CD8-positive, alpha-beta memory T cell (primary cell): ENCODE measurements at regions not wholly inside any gene's neighbourhood (a gene's known extent, or its start where the extent isn't known, plus 50 kb on each side); places are given as distances from the start of the nearest gene placed in this dataset.
"Not testable (repeated sequence)": the region's sequence is repeated elsewhere in the genome, so short reads cannot be mapped to it uniquely, and the experiment has no call there.

Source experiments
- CTCF ChIA-PET: fragments of 350-600 bp; sonication (Branson Sonifier 250); formaldehyde crosslinking; loops from one replicate; lab custom pipeline; 2021; ENCODE audit warnings: antibody characterized with exemption; lab: Charles Lee
- POLR2A ChIA-PET: fragments of 350-600 bp; sonication (Branson Sonifier 250); formaldehyde crosslinking; loops from one replicate; lab custom pipeline; 2021; ENCODE audit warnings: antibody characterized with exemption; lab: Charles Lee
- DNase-seq, 5 donors: peaks; one replicate each; pipeline versions ENCODE4 v3.0.0 to v3.0.0-alpha.2; 2020 to 2022; ENCODE audit warnings: mixed read lengths in 1 of 5
- H3K27ac ChIP-seq: one replicate; pipeline ENCODE4 v1.7.0; 2013; ENCODE audit warnings: low read depth, mild to moderate bottlenecking, low read length, moderate library complexity
- H3K27me3 ChIP-seq: 2 replicates; pipeline ENCODE4 v1.7.0; 2013; ENCODE audit warnings: low read length, mild to moderate bottlenecking; ENCODE audit not compliant: insufficient read depth, poor library complexity, severe bottlenecking
- H3K36me3 ChIP-seq: 2 replicates; pipeline ENCODE4 v1.7.0; 2013; ENCODE audit warnings: mild to moderate bottlenecking, low read length, moderate library complexity; ENCODE audit not compliant: insufficient read depth
- H3K4me1 ChIP-seq: 2 replicates; pipeline ENCODE4 v1.7.0; 2013; ENCODE audit warnings: mild to moderate bottlenecking, low read length, moderate library complexity; ENCODE audit not compliant: insufficient read depth
- H3K4me3 ChIP-seq: 2 replicates; pipeline ENCODE4 v1.7.0; 2013; ENCODE audit warnings: mild to moderate bottlenecking, low read length
- H3K9me3 ChIP-seq: 2 replicates; pipeline ENCODE4 v1.7.0; 2013; ENCODE audit warnings: mild to moderate bottlenecking, low read length
- H3K27ac Mint-ChIP-seq, 8 donors: one replicate each; pipeline ENCODE4 v1.8.0; 2020 to 2021; ENCODE audit warnings: mixed read lengths in 8 of 8, mild to moderate bottlenecking in 6 of 8, inconsistent platforms in 3 of 8, moderate library complexity in 3 of 8
- H3K27me3 Mint-ChIP-seq, 2 donors: one replicate each; pipeline ENCODE4 v1.8.0; 2020 to 2021; ENCODE audit warnings: mixed read lengths in 2 of 2, mild to moderate bottlenecking in 1 of 2, moderate library complexity in 1 of 2
- H3K36me3 Mint-ChIP-seq, 3 donors: one replicate each; pipeline ENCODE4 v1.8.0; 2020 to 2021; ENCODE audit warnings: mixed read lengths in 3 of 3, inconsistent platforms in 1 of 3, mild to moderate bottlenecking in 1 of 3
- H3K4me1 Mint-ChIP-seq, 3 donors: one replicate each; pipeline ENCODE4 v1.8.0; 2020 to 2021; ENCODE audit warnings: mixed read lengths in 3 of 3, inconsistent platforms in 1 of 3, mild to moderate bottlenecking in 1 of 3
- H3K4me3 Mint-ChIP-seq, 7 donors: one replicate each; pipeline ENCODE4 v1.8.0; 2020 to 2021; ENCODE audit warnings: mixed read lengths in 7 of 7, mild to moderate bottlenecking in 6 of 7, moderate library complexity in 4 of 7, inconsistent platforms in 2 of 7
- H3K9me3 Mint-ChIP-seq, 5 donors: one replicate each; pipeline ENCODE4 v1.8.0; 2020 to 2022; ENCODE audit warnings: mixed read lengths in 5 of 5, mild to moderate bottlenecking in 3 of 5, moderate library complexity in 2 of 5, inconsistent platforms in 1 of 5

DNA sequence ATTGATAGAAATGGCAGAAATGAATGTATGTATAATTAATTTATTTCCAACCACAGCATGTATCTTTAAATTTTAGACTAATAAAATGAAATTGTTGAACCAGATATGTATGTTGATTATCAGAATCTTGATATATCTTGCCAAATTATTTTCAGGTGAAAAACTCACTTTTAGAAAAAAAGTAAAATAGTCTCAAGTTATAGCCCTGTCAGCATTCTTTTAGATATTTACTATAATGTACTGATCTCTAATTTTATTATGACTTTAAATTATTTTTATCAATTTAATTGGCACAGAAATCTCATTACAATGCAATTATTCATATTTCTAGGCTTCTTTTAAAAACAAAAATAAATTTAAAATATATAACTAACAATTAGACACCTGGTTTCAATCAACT is 1990.4 kb upstream of the CDH6 start:
- H3K27ac ChIP-seq: no peak overlapping the region
- H3K4me3 ChIP-seq: no peak overlapping the region
- Mint-ChIP-seq H3K27me3 (no peaks in the 10 kb centered on the region), H3K36me3 (no peaks in the 10 kb centered on the region), H3K4me3 (no peak overlapping the region), H3K27ac (no peak overlapping the region), H3K4me1 (no peaks in the 10 kb centered on the region), H3K9me3 (peaks cover 2 to 16% (median 9%) of the 10 kb centered on the region in 5 donors)
- H3K4me1 ChIP-seq: no peaks in the 10 kb centered on the region
- no peaks in the 10 kb centered on the region for H3K36me3 ChIP-seq
- CTCF ChIA-PET: no interaction called here
- no peaks in the 10 kb centered on the region for H3K27me3 ChIP-seq
- no peaks in the 10 kb centered on the region for H3K9me3 ChIP-seq
- no peak for DNase-seq
- POLR2A ChIA-PET: no interaction called here

DNA sequence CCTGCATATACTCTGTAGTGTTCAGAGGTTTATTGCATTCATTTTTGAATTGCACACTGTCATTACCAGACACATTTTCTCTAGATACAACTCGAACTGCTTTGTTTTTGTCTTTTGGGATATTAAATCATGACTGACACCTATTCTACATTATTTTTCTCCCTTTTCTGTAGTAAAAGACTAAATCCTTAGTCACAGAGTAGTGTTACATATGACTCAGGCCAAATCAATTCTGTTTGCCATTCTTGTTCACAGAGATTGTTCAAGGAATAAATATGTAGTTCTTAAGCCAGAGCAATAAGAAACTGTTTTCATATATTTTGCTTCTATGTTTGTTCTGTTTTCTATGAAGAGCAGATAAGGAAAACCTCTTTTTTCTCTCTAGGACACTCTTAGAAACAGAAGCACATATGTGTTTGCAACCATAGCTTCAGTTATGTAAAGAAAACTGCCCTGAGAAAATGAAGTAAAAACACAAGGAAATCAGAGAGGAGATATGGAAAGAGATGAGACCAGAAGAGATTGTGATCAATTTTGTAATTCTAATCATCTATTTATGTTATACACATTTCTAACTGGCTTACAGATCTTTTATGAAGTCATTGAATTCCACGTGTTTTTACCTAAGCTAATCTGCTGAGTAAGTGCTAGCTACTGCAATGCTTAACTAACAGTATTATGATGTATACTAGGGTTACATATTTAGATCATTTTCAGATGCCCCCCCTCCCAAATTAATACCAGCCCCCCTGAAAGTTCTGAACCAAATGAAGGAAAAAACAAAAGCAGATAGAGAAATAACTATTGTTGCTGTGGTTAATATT is 1995.6 kb upstream of the CDH6 start:
- H3K4me1 Mint-ChIP-seq: no peaks in the 10 kb centered on the region

DNA sequence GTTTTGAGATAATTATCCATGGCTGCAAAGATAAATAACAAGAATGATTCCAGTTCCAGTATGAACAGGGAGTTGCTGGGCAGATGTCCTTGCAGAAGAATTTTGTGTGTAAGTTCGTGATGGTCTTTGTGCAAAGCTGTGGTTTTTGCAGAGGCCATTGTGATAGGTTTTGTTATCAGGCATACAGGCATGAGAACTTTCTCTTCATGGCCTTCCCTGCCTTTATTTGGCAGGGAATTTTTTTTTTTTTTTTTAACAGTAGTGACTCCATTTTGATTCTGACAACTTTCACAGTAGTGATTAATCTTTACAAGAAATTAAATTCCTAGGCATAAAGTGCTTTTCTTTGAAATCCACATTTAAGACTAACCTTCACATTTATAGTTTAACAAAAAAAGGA is 1999.5 kb upstream of the CDH6 start:
- Mint-ChIP-seq H3K4me1 (no peaks in the 10 kb centered on the region), H3K27me3 (no peaks in the 10 kb centered on the region), H3K4me3 (no peak overlapping the region), H3K36me3 (no peaks in the 10 kb centered on the region), H3K9me3 (peaks cover 2 to 17% (median 6%) of the 10 kb centered on the region in 5 donors), H3K27ac (no peak overlapping the region)
- no peak for DNase-seq
- H3K4me1 ChIP-seq: no peaks in the 10 kb centered on the region
- H3K27ac ChIP-seq: no peak overlapping the region
- ChIA-PET CTCF (no interaction called here), POLR2A (no interaction called here)
- H3K4me3 ChIP-seq: no peak overlapping the region
- no peaks in the 10 kb centered on the region for H3K27me3 ChIP-seq
- H3K9me3 ChIP-seq: no peaks in the 10 kb centered on the region
- H3K36me3 ChIP-seq: no peaks in the 10 kb centered on the region

More for the DNA sequence above, 1995.6 kb upstream of the CDH6 start:
- H3K27me3 Mint-ChIP-seq: no peaks in the 10 kb centered on the region
- no peaks in the 10 kb centered on the region for H3K36me3 ChIP-seq
- no peaks in the 10 kb centered on the region for H3K36me3 Mint-ChIP-seq
- no peaks in the 10 kb centered on the region for H3K9me3 ChIP-seq
- H3K27ac ChIP-seq: no peak overlapping the region
- ChIA-PET CTCF (no interaction called here), POLR2A (no interaction called here)
- no peaks in the 10 kb centered on the region for H3K4me1 ChIP-seq
- DNase-seq: no peak
- H3K9me3 Mint-ChIP-seq: peaks cover 2 to 29% (median 6%) of the 10 kb centered on the region in 5 donors
- H3K27ac Mint-ChIP-seq: no peak overlapping the region
- H3K4me3 ChIP-seq: no peak overlapping the region
- no peak overlapping the region for H3K4me3 Mint-ChIP-seq
- no peaks in the 10 kb centered on the region for H3K27me3 ChIP-seq

DNA sequence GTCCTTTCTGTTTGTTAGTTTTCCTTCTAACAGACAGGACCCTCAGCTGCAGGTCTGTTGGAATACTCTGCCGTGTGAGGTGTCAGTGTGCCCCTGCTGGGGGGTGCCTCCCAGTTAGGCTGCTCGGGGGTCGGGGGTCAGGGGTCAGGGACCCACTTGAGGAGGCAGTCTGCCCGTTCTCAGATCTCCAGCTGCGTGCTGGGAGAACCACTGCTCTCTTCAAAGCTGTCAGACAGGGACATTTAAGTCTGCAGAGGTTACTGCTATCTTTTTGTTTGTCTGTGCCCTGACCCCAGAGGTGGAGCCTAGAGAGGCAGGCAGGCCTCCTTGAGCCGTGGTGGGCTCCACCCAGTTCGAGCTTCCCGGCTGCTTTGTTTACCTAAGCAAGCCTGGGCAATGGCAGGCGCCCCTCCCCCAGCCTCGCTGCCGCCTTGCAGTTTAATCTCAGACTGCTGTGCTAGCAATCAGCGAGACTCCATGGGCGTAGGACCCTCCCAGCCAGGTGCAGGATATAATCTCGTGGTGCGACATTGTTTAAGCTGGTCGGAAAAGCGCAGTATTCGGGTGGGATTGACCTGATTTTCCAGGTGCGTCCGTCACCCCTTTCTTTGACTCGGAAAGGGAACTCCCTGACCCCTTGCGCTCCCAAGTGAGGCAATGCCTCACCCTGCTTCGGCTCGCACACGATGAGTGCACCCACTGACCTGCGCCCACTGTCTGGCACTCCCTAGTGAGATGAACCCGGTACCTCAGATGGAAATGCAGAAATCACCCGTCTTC is 2002.0 kb upstream of the CDH6 start:
- H3K4me3 ChIP-seq: not testable (repeated sequence)

DNA sequence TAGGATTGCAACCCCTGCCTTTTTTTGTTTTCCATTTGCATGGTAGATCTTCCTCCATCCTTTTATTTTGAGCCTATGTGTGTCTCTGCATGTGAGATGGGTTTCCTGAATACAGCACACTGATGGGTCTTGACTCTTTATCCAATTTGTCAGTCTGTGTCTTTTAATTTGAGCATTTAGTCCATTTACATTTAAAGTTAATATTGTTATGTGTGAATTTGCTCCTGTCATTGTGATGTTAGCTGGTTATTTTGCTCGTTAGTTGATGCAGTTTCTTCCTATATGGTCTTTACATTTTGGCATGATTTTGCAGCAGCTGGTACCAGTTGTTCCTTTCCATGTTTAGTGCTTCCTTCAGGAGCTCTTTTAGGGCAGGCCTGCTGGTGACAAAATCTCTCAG is 2003.1 kb upstream of the CDH6 start:
- H3K27ac Mint-ChIP-seq, H3K27me3 Mint-ChIP-seq: not testable (repeated sequence)

More for the DNA sequence above, 2002.0 kb upstream of the CDH6 start:
- CTCF ChIA-PET, H3K27ac ChIP-seq, H3K27me3 Mint-ChIP-seq, POLR2A ChIA-PET, H3K27ac Mint-ChIP-seq, H3K36me3 ChIP-seq, H3K27me3 ChIP-seq, H3K36me3 Mint-ChIP-seq, H3K4me3 Mint-ChIP-seq, H3K4me1 Mint-ChIP-seq, H3K4me1 ChIP-seq, H3K9me3 ChIP-seq, DNase-seq: not testable (repeated sequence)
- peaks cover 0 to 13% (median 3%) of the 10 kb centered on the region in 5 donors for H3K9me3 Mint-ChIP-seq

DNA sequence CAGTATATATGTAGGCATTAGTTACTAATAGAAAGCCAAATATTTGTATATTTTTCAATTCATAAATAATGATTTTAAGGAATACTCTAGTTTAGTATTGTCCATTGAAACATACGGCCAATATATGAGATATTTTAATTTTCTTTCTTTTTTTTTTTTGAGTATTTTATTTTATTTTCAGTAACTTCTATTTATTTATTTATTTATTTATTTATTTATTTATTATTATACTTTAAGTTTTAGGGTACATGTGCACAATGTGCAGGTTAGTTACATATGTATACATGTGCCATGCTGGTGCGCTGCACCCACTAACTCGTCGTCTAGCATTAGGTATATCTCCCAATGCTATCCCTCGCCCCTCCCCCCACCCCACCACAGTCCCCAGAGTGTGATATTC is 2007.1 kb upstream of the CDH6 start:
- POLR2A ChIA-PET, CTCF ChIA-PET, H3K27me3 Mint-ChIP-seq, H3K36me3 Mint-ChIP-seq, H3K27ac Mint-ChIP-seq, H3K36me3 ChIP-seq, H3K4me3 ChIP-seq, H3K9me3 ChIP-seq, H3K4me1 ChIP-seq, H3K27me3 ChIP-seq, H3K4me1 Mint-ChIP-seq, H3K27ac ChIP-seq, H3K4me3 Mint-ChIP-seq, DNase-seq: not testable (repeated sequence)
- H3K9me3 Mint-ChIP-seq: peaks cover 2 to 22% (median 5%) of the 10 kb centered on the region in 5 donors

More for the DNA sequence above, 2003.1 kb upstream of the CDH6 start:
- H3K9me3 Mint-ChIP-seq: peaks cover 0 to 16% (median 3%) of the 10 kb centered on the region in 5 donors
- H3K4me1 ChIP-seq, H3K36me3 ChIP-seq, H3K36me3 Mint-ChIP-seq, H3K4me1 Mint-ChIP-seq, H3K27ac ChIP-seq, H3K27me3 ChIP-seq, POLR2A ChIA-PET, DNase-seq, H3K4me3 ChIP-seq, H3K4me3 Mint-ChIP-seq, H3K9me3 ChIP-seq, CTCF ChIA-PET: not testable (repeated sequence)

DNA sequence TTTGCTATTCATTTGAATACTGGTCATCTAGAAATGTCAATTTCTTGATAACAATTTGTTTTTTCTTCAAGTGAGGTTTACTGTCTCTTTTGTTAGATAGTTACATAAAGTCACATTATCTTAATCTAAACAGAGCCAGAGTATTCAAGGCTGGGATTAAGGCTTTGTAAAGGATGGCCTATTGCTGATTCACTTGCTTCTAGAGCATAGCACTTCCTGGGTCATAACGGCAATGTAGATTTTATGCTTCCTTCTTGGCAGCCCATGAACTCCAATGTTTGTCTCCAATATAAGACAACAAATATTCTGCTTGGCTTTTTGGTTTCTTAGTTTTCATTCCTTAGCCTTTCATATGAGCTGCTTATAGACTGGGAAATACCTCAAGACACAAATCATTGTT is 2007.9 kb upstream of the CDH6 start:
- DNase-seq: no peak
- Mint-ChIP-seq H3K9me3 (peaks cover 2 to 22% (median 5%) of the 10 kb centered on the region in 5 donors), H3K4me3 (no peak overlapping the region), H3K27ac (peak overlapping the region in 1 of 8 donors; percentile 32), H3K27me3 (no peaks in the 10 kb centered on the region), H3K4me1 (no peaks in the 10 kb centered on the region), H3K36me3 (no peaks in the 10 kb centered on the region)
- CTCF ChIA-PET: no interaction called here
- no peak overlapping the region for H3K27ac ChIP-seq
- no peaks in the 10 kb centered on the region for H3K36me3 ChIP-seq
- H3K4me1 ChIP-seq: no peaks in the 10 kb centered on the region
- no peak overlapping the region for H3K4me3 ChIP-seq
- POLR2A ChIA-PET: no interaction called here
- H3K9me3 ChIP-seq: no peaks in the 10 kb centered on the region
- H3K27me3 ChIP-seq: no peaks in the 10 kb centered on the region

DNA sequence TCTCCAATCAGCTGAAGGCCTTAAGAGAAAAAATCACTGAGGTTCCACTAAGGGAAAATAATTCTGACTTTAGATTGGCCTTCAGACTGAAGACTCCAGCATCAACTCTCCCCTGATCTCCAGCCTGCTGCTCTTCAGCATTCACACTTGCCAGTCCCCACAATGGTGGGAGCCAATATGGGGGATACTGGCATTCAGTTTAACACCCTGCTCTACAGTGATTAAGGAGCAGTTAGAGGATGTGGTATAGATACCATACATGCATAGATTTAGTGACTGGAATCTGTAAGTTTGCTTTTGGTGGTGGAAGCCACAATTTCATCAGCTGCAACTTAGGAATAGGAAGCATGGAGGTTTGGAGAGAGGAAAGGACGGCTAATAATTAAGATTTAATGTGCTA is 2017.7 kb upstream of the CDH6 start:
- H3K4me1 Mint-ChIP-seq: no peaks in the 10 kb centered on the region
- ChIA-PET POLR2A (no interaction called here), CTCF (no interaction called here)
- H3K27ac Mint-ChIP-seq: no peak overlapping the region
- no peak for DNase-seq
- H3K4me3 Mint-ChIP-seq: no peak overlapping the region
- no peaks in the 10 kb centered on the region for H3K9me3 ChIP-seq
- H3K36me3 Mint-ChIP-seq: no peaks in the 10 kb centered on the region
- peaks cover 9 to 32% (median 17%) of the 10 kb centered on the region in 5 donors for H3K9me3 Mint-ChIP-seq
- no peaks in the 10 kb centered on the region for H3K27me3 Mint-ChIP-seq
- no peaks in the 10 kb centered on the region for H3K36me3 ChIP-seq
- H3K4me3 ChIP-seq: no peak overlapping the region
- H3K4me1 ChIP-seq: no peaks in the 10 kb centered on the region
- no peaks in the 10 kb centered on the region for H3K27me3 ChIP-seq
- no peak overlapping the region for H3K27ac ChIP-seq
